Activated CD4-positive, alpha-beta memory T cell treated with anti-CD3 and anti-CD28 coated beads for 36 hours (primary cell): ENCODE measurements at regions not wholly inside any gene's neighbourhood (a gene's known extent, or its start where the extent isn't known, plus 50 kb on each side); places are given as distances from the start of the nearest gene placed in this dataset.
"Not testable (repeated sequence)": the region's sequence is repeated elsewhere in the genome, so short reads cannot be mapped to it uniquely, and the experiment has no call there.

Experiments used
- CTCF ChIA-PET: fragments of 350-600 bp; sonication (Branson Sonifier 250); formaldehyde crosslinking; loops from one replicate; lab custom pipeline; 2021; ENCODE audit warnings: antibody characterized with exemption, inconsistent platforms; lab: Charles Lee
- POLR2A ChIA-PET: fragments of 350-600 bp; sonication (Branson Sonifier 250); formaldehyde crosslinking; loops from one replicate; lab custom pipeline; 2021; ENCODE audit warnings: antibody characterized with exemption; lab: Charles Lee
- DNase-seq: peaks from one replicate; pipeline ENCODE4 v3.0.0-alpha.2; 2020
- H3K27ac Mint-ChIP-seq: one replicate; pipeline ENCODE4 v1.8.0; 2021; ENCODE audit warnings: mixed read lengths
- H3K27me3 Mint-ChIP-seq: one replicate; pipeline ENCODE4 v1.8.0; 2021; ENCODE audit warnings: mixed read lengths
- H3K36me3 Mint-ChIP-seq: one replicate; pipeline ENCODE4 v1.8.0; 2021; ENCODE audit warnings: mixed read lengths
- H3K4me1 Mint-ChIP-seq: one replicate; pipeline ENCODE4 v1.8.0; 2021; ENCODE audit warnings: low read depth, mixed read lengths
- H3K4me3 Mint-ChIP-seq: one replicate; pipeline ENCODE4 v1.8.0; 2021; ENCODE audit warnings: mild to moderate bottlenecking, mixed read lengths
- H3K9me3 Mint-ChIP-seq: one replicate; pipeline ENCODE4 v1.8.0; 2021; ENCODE audit warnings: mixed read lengths
- intact Hi-C: fragments of 100-400 bp; cut with micrococcal nuclease; formaldehyde crosslinking; loops from one replicate; pipeline ENCODE4 v1.15.1; 2023

DNA sequence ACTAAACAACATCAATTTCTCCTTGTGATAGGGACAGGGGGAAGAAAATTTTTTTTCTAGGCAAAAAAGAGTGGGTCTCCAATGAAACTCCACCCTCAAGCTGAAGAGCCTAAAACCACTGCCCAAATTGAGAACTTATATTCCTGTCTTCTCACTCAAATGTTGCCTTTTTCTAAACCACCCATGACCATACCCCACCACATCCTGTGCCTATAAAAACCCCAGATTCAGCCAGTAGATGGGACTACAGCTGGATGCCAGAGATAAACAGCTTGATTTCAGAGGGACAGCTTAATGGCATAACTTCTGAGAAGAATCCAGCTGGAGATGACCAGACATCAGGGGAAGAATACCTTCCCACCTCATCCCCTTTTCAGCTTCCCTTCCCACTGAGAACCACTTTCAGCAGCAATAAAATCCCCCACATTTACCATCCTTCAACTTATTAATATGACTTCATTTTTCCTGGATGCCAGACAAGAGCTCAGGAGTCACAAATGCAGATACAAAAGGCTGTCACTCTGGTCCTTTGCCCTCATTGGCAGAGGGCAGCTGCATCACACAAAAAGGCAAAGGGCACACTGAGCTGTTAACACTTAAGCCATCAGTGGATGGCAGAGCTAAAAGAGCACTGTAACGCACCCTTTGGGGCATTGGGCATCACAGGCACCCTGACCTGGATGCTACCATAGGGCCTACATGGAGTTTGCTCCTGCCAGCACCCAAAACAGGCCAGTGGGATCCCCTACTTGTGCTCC, 972.5 kb upstream of the CTNND2 start:
- POLR2A ChIA-PET: no interaction called here
- Mint-ChIP-seq H3K36me3 (no peaks in the 10 kb centered on the region), H3K27ac (no peak overlapping the region), H3K4me3 (no peak overlapping the region), H3K9me3 (peaks cover 26% of the 10 kb centered on the region), H3K4me1 (no peaks in the 10 kb centered on the region), H3K27me3 (no peaks in the 10 kb centered on the region)
- intact Hi-C loops: no loop called here
- DNase-seq: no peak
- CTCF ChIA-PET: no interaction called here

DNA sequence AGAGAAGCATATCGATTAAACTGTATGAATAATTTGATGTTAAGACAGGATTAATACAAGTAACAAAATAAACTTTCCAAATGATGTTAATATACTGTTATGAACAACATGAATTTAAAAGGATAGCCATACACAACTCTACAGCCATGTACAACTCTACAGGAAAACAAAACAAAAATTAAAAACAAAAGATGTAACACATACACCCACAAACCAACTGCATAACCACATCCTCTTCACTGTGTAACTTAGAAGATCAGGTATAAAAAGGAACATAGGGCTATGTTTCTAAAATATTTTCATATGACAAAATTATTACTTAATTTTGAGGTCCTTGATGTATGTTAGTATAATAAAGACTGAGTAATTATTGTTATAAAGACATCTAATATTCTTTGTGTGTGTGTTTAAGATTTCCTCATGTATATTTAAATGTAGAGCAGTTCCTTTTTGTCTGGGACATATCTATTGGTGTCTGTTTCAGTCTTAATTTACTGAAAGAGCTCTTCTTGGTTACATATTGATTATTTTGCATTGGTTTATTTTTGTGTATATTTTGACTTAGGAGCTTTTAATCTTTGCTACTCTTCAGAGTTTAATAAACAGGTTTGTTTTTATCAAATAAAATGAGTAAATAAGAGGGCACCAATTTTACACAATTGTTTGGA, 966.8 kb upstream of the CTNND2 start:
- H3K9me3 Mint-ChIP-seq: peaks cover 29% of the 10 kb centered on the region
- H3K4me1 Mint-ChIP-seq: no peaks in the 10 kb centered on the region
- H3K4me3 Mint-ChIP-seq: no peak overlapping the region
- no peak overlapping the region for H3K27ac Mint-ChIP-seq
- intact Hi-C loops: no loop called here
- POLR2A ChIA-PET: no interaction called here
- H3K36me3 Mint-ChIP-seq: no peaks in the 10 kb centered on the region
- CTCF ChIA-PET: no interaction called here
- H3K27me3 Mint-ChIP-seq: no peaks in the 10 kb centered on the region
- no peak for DNase-seq

GRCh38 chr5:12865529-12865928, 961.3 kb upstream of the CTNND2 start:
- Mint-ChIP-seq H3K9me3 (peaks cover 15% of the 10 kb centered on the region), H3K27me3 (no peaks in the 10 kb centered on the region), H3K27ac (no peak overlapping the region), H3K36me3 (no peaks in the 10 kb centered on the region), H3K4me1 (no peaks in the 10 kb centered on the region), H3K4me3 (no peak overlapping the region)
- ChIA-PET POLR2A (no interaction called here), CTCF (no interaction called here)
- intact Hi-C loops: no loop called here
- no peak for DNase-seq

- no peak overlapping the region for H3K4me3 Mint-ChIP-seq
- ChIA-PET CTCF (no interaction called here), POLR2A (no interaction called here)
- H3K27ac Mint-ChIP-seq: no peak overlapping the region
- peaks cover 15% of the 10 kb centered on the region for H3K9me3 Mint-ChIP-seq
- H3K4me1 Mint-ChIP-seq: no peaks in the 10 kb centered on the region
- DNase-seq: no peak
- intact Hi-C loops: no loop called here
- H3K36me3 Mint-ChIP-seq: no peaks in the 10 kb centered on the region
- no peaks in the 10 kb centered on the region for H3K27me3 Mint-ChIP-seq
These were observed 957.8 kb upstream of the CTNND2 start for GRCh38 chr5:12861886-12862654.

- CTCF ChIA-PET: not testable (repeated sequence)
These were observed 951.9 kb upstream of the CTNND2 start for GRCh38 chr5:12856105-12856504.

GRCh38 chr5:12854386-12854785, 950.1 kb upstream of the CTNND2 start:
- DNase-seq: no peak
- ChIA-PET POLR2A (no interaction called here), CTCF (no interaction called here)
- intact Hi-C loops: no loop called here
- Mint-ChIP-seq H3K9me3 (peaks cover 17% of the 10 kb centered on the region), H3K27me3 (no peaks in the 10 kb centered on the region), H3K36me3 (no peaks in the 10 kb centered on the region), H3K27ac (no peak overlapping the region), H3K4me3 (no peak overlapping the region), H3K4me1 (no peaks in the 10 kb centered on the region)

More at GRCh38 chr5:12856105-12856504, 951.9 kb upstream of the CTNND2 start:
- intact Hi-C loops, H3K27ac Mint-ChIP-seq, H3K36me3 Mint-ChIP-seq, DNase-seq, H3K27me3 Mint-ChIP-seq, POLR2A ChIA-PET, H3K4me1 Mint-ChIP-seq, H3K4me3 Mint-ChIP-seq: not testable (repeated sequence)
- H3K9me3 Mint-ChIP-seq: peaks cover 21% of the 10 kb centered on the region

DNA sequence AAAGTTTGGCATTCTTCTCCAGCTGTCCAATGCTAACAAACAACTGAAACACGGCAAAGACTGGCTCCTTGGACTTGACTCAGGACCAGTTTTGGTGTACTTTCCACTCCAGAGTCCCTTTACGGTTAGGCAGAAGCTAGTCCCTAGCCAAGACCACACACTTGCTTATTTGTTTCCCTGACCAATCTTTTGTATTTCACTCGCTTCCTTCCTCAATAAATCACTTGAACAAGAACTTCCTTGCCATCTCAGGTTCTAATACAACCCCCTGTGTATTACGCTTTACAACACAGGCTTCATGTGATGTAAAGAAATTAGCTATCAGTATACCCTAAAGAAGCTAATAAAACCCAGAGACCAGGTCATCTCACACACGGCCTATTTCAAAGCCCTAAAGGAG, 947.5 kb upstream of the CTNND2 start:
- Mint-ChIP-seq H3K27ac (no peak overlapping the region), H3K36me3 (no peaks in the 10 kb centered on the region), H3K9me3 (peaks cover 10% of the 10 kb centered on the region), H3K27me3 (no peaks in the 10 kb centered on the region), H3K4me3 (no peak overlapping the region), H3K4me1 (no peaks in the 10 kb centered on the region)
- ChIA-PET POLR2A (no interaction called here), CTCF (no interaction called here)
- DNase-seq: no peak
- intact Hi-C loops: no loop called here

GRCh38 chr5:12848709-12849108, 944.5 kb upstream of the CTNND2 start:
- POLR2A ChIA-PET: no interaction called here
- DNase-seq: no peak
- no peak overlapping the region for H3K27ac Mint-ChIP-seq
- CTCF ChIA-PET: no interaction called here
- H3K9me3 Mint-ChIP-seq: peaks cover 4% of the 10 kb centered on the region
- no peaks in the 10 kb centered on the region for H3K27me3 Mint-ChIP-seq
- intact Hi-C loops: no loop called here
- no peaks in the 10 kb centered on the region for H3K4me1 Mint-ChIP-seq
- no peak overlapping the region for H3K4me3 Mint-ChIP-seq
- H3K36me3 Mint-ChIP-seq: no peaks in the 10 kb centered on the region

GRCh38 chr5:12845549-12846159, 941.4 kb upstream of the CTNND2 start:
- no peaks in the 10 kb centered on the region for H3K27me3 Mint-ChIP-seq
- no peak for DNase-seq
- H3K27ac Mint-ChIP-seq: no peak overlapping the region
- H3K36me3 Mint-ChIP-seq: no peaks in the 10 kb centered on the region
- H3K4me3 Mint-ChIP-seq: no peak overlapping the region
- ChIA-PET POLR2A (no interaction called here), CTCF (no interaction called here)
- no peaks in the 10 kb centered on the region for H3K4me1 Mint-ChIP-seq
- no peaks in the 10 kb centered on the region for H3K9me3 Mint-ChIP-seq
- intact Hi-C loops: no loop called here

DNA sequence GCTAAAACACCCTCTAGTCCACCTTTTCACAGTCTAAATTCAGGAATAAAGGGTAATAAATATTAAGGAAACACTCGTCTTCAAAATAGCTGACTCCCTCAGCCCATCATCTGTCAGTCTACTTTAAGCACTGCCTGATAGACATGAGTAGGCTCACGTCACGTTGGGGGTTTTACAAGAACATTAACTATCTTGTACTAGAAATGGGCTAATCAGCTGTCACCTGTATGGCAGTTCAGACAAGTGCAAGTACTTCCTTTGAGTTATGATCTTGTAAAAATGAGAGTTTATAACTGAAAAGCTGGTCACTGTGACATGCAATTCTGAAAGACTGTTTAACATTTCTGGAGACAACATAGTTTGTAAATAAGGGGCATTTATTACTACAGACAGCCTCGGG, 936.7 kb upstream of the CTNND2 start:
- ChIA-PET POLR2A (no interaction called here), CTCF (no interaction called here)
- Mint-ChIP-seq H3K36me3 (no peaks in the 10 kb centered on the region), H3K27me3 (no peaks in the 10 kb centered on the region), H3K27ac (no peak overlapping the region), H3K4me3 (no peak overlapping the region), H3K4me1 (no peaks in the 10 kb centered on the region), H3K9me3 (peaks cover 7% of the 10 kb centered on the region)
- DNase-seq: no peak
- intact Hi-C loops: no loop called here

GRCh38 chr5:12837592-12837991, 933.3 kb upstream of the CTNND2 start:
- ChIA-PET CTCF (no interaction called here), POLR2A (no interaction called here)
- Mint-ChIP-seq H3K4me3 (no peak overlapping the region), H3K27ac (no peak overlapping the region), H3K36me3 (no peaks in the 10 kb centered on the region), H3K9me3 (peaks cover 9% of the 10 kb centered on the region), H3K27me3 (no peaks in the 10 kb centered on the region), H3K4me1 (no peaks in the 10 kb centered on the region)
- intact Hi-C loops: no loop called here
- DNase-seq: no peak

DNA sequence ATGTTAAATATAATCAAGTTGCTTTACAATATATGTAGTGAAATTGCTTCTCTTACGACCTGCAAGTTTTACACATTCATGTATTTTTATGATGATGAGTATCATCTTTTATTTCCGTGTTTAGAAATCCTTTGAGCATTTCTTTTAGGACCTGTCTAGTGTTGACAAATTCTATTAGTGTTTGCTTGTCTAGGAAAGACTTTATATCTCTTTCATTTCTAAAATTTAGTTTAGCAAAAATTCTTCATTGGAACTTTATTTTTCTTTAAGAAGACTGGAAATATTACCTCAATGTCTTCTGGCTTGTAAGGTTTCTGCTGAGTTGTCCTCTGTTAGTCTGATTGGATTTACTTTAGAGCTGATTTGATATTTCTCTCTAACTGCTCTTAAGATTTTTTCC, 920.9 kb upstream of the CTNND2 start:
- ChIA-PET CTCF (no interaction called here), POLR2A (no interaction called here)
- Mint-ChIP-seq H3K4me1 (no peaks in the 10 kb centered on the region), H3K4me3 (no peak overlapping the region), H3K27ac (no peak overlapping the region), H3K27me3 (no peaks in the 10 kb centered on the region), H3K9me3 (peaks cover 45% of the 10 kb centered on the region), H3K36me3 (no peaks in the 10 kb centered on the region)
- intact Hi-C loops: no loop called here
- DNase-seq: no peak
